Gastroesophageal sphincter (tissue), 3 donors: ENCODE measurements at regions not wholly inside any gene's neighbourhood (a gene's known extent, or its start where the extent isn't known, plus 50 kb on each side); places are given as distances from the start of the nearest gene placed in this dataset.

Experiments
- CTCF ChIP-seq, 4 experiments: fragments of 200-600 bp in 2 of 4; fragments of 450-650 bp in 2 of 4; sonication (generic) in 1 of 4; IDR thresholded peaks; one replicate each; pipeline ENCODE4 v1.5.1; 2017 to 2019; ENCODE audit warnings: antibody characterized with exemption in 4 of 4, mild to moderate bottlenecking in 2 of 4, moderate library complexity in 2 of 4
- POLR2A ChIP-seq, 2 donors: fragments of 450-650 bp; IDR thresholded peaks; one replicate each; pipeline ENCODE4 v1.6.1; 2017; ENCODE audit warnings: antibody characterized with exemption in 2 of 2, mild to moderate bottlenecking in 2 of 2, moderate library complexity in 1 of 2

GRCh38 chr20:23284009-23284408 lies 66.6 kb upstream of the NXT1 start:
- TF ChIP-seq POLR2A (IDR thresholded peaks at IDR 0.05) (no peak), CTCF (IDR thresholded peaks at IDR 0.05) (no peak)
